ENCODE measurements at regions not wholly inside any gene's neighbourhood (a gene's known extent, or its start where the extent isn't known, plus 50 kb on each side); places are given as distances from the start of the nearest gene placed in this dataset.
"Not testable (repeated sequence)": the region's sequence is repeated elsewhere in the genome, so short reads cannot be mapped to it uniquely, and the experiment has no call there.

DNA sequence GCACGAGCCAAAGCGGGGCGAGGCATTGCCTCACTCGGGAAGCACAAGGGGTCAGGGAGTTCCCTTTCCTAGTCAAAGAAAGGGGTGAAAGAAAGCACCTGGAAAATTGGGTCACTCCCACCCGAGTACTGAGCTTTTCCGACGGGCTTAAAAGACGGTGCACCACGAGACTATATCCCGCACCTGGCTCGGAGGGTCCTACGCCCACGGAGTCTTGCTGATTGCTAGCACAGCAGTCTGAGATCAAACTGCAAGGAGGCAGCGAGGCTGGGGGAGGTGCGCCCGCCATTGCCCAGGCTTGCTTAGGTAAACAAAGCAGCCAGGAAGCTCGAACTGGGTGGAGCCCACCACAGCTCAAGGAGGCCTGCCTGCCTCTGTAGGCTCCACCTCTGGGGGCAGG lies 172.2 kb upstream of the KCNH8 start:
- TF ChIP-seq, protein P1, sequence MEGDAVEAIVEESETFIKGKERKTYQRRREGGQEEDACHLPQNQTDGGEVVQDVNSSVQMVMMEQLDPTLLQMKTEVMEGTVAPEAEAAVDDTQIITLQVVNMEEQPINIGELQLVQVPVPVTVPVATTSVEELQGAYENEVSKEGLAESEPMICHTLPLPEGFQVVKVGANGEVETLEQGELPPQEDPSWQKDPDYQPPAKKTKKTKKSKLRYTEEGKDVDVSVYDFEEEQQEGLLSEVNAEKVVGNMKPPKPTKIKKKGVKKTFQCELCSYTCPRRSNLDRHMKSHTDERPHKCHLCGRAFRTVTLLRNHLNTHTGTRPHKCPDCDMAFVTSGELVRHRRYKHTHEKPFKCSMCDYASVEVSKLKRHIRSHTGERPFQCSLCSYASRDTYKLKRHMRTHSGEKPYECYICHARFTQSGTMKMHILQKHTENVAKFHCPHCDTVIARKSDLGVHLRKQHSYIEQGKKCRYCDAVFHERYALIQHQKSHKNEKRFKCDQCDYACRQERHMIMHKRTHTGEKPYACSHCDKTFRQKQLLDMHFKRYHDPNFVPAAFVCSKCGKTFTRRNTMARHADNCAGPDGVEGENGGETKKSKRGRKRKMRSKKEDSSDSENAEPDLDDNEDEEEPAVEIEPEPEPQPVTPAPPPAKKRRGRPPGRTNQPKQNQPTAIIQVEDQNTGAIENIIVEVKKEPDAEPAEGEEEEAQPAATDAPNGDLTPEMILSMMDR (conservative IDR thresholded peaks at IDR 0.05; ENCODE audit: low read depth, low read length): not testable (repeated sequence)
- not testable (repeated sequence) for TF ChIP-seq EZH2 (IDR thresholded peaks at IDR 0.05; ENCODE audit: borderline replicate concordance, low read depth, low read length, poor library complexity, severe bottlenecking)
